Iris pigment epithelial cell (primary cell): ENCODE measurements at regions not wholly inside any gene's neighbourhood (a gene's known extent, or its start where the extent isn't known, plus 50 kb on each side); places are given as distances from the start of the nearest gene placed in this dataset.
"Not testable (repeated sequence)": the region's sequence is repeated elsewhere in the genome, so short reads cannot be mapped to it uniquely, and the experiment has no call there.

Experiments
- DNase-seq: peaks from one replicate; pipeline ENCODE4 v3.0.0-alpha.2; 2011; ENCODE audit warnings: low read depth

GRCh38 chr4:59608466-59608865, 1591.7 kb upstream of the ADGRL3 start:
- peak; percentile 63 for DNase-seq

GRCh38 chr4:59612235-59612634, 1587.9 kb upstream of the ADGRL3 start:
- peak; percentile 92 for DNase-seq

GRCh38 chr4:59615316-59615715, 1584.8 kb upstream of the ADGRL3 start:
- DNase-seq: no peak

- DNase-seq: no peak
These were observed 1570.8 kb upstream of the ADGRL3 start for GRCh38 chr4:59629348-59629747.

GRCh38 chr4:59630235-59630634, 1569.9 kb upstream of the ADGRL3 start:
- no peak for DNase-seq

- no peak for DNase-seq
These were observed 1569.2 kb upstream of the ADGRL3 start for GRCh38 chr4:59630922-59631321.

- no peak for DNase-seq
These were observed 1562.5 kb upstream of the ADGRL3 start for GRCh38 chr4:59637596-59637995.

- no peak for DNase-seq
These were observed 1556.4 kb upstream of the ADGRL3 start for GRCh38 chr4:59643682-59644081.

GRCh38 chr4:59644765-59645164, 1555.4 kb upstream of the ADGRL3 start:
- DNase-seq: no peak

- no peak for DNase-seq
These were observed 1554.0 kb upstream of the ADGRL3 start for GRCh38 chr4:59646082-59646481.

- DNase-seq: no peak
These were observed 1553.1 kb upstream of the ADGRL3 start for GRCh38 chr4:59647011-59647410.

GRCh38 chr4:59647500-59647899, 1552.6 kb upstream of the ADGRL3 start:
- no peak for DNase-seq

- DNase-seq: no peak
These were observed 1549.3 kb upstream of the ADGRL3 start for GRCh38 chr4:59650861-59651260.

- no peak for DNase-seq
These were observed 1544.1 kb upstream of the ADGRL3 start for GRCh38 chr4:59655996-59656395.

GRCh38 chr4:59664771-59665170, 1535.4 kb upstream of the ADGRL3 start:
- no peak for DNase-seq

GRCh38 chr4:59666645-59667044, 1533.5 kb upstream of the ADGRL3 start:
- no peak for DNase-seq

GRCh38 chr4:59671037-59671436, 1529.1 kb upstream of the ADGRL3 start:
- peak; percentile 1 for DNase-seq

- DNase-seq: no peak
These were observed 1523.7 kb upstream of the ADGRL3 start for GRCh38 chr4:59676389-59676788.

- DNase-seq: not testable (repeated sequence)
These were observed 1523.1 kb upstream of the ADGRL3 start for GRCh38 chr4:59676992-59677391.

- DNase-seq: no peak
These were observed 1514.5 kb upstream of the ADGRL3 start for GRCh38 chr4:59685626-59686025.

- DNase-seq: no peak
These were observed 1511.0 kb upstream of the ADGRL3 start for GRCh38 chr4:59689149-59689548.

GRCh38 chr4:59695355-59696053, 1504.6 kb upstream of the ADGRL3 start:
- no peak for DNase-seq

- DNase-seq: no peak
These were observed 1502.1 kb upstream of the ADGRL3 start for GRCh38 chr4:59698041-59698440.

- DNase-seq: no peak
These were observed 1499.5 kb upstream of the ADGRL3 start for GRCh38 chr4:59700651-59701050.
